ENCODE measurements at regions not wholly inside any gene's neighbourhood (a gene's known extent, or its start where the extent isn't known, plus 50 kb on each side); places are given as distances from the start of the nearest gene placed in this dataset.

DNA sequence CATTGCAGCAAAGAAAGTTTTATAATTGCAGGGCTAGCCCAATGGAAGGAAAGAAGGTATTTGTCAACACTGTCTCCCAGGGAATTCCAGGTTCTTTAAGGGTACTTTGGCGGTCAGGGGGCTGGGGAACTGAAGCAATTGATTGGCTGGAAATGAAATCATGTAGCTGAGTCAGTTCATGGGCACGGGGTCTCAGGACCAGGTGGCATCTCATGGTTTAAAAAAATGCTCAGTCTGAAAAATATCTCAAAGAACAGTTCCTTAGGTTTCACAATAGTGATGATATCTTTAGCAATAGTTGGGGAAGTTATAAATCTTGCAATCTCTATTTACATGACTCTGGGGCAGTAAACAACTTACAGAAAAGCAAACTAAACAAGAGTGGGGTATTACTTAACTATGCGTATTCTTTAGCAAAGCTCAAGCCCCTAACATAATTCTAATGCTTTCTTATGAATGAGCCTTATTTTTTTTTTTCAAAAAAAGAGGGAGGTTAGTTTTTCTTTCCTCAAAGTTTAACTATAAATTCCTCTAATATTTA is 376.9 kb upstream of the NRG3 start:
- TF ChIP-seq, protein P1, sequence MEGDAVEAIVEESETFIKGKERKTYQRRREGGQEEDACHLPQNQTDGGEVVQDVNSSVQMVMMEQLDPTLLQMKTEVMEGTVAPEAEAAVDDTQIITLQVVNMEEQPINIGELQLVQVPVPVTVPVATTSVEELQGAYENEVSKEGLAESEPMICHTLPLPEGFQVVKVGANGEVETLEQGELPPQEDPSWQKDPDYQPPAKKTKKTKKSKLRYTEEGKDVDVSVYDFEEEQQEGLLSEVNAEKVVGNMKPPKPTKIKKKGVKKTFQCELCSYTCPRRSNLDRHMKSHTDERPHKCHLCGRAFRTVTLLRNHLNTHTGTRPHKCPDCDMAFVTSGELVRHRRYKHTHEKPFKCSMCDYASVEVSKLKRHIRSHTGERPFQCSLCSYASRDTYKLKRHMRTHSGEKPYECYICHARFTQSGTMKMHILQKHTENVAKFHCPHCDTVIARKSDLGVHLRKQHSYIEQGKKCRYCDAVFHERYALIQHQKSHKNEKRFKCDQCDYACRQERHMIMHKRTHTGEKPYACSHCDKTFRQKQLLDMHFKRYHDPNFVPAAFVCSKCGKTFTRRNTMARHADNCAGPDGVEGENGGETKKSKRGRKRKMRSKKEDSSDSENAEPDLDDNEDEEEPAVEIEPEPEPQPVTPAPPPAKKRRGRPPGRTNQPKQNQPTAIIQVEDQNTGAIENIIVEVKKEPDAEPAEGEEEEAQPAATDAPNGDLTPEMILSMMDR (IDR thresholded peaks at IDR 0.05; ENCODE audit: low read length) = no peak
- no peak for TF ChIP-seq EZH2 (IDR thresholded peaks at IDR 0.05; ENCODE audit: borderline replicate concordance, low read length)
